ENCODE measurements at regions not wholly inside any gene's neighbourhood (a gene's known extent, or its start where the extent isn't known, plus 50 kb on each side); places are given as distances from the start of the nearest gene placed in this dataset.

GRCh38 chr13:69567514-69567913 lies 540.1 kb upstream of the ATXN8OS start:
- DNase-seq, result no peak

GRCh38 chr13:69566104-69566716 lies 541.4 kb upstream of the ATXN8OS start:
- no peak for DNase-seq

GRCh38 chr13:69565334-69565733 lies 542.3 kb upstream of the ATXN8OS start:
- DNase-seq, result peak; percentile 56

DNA sequence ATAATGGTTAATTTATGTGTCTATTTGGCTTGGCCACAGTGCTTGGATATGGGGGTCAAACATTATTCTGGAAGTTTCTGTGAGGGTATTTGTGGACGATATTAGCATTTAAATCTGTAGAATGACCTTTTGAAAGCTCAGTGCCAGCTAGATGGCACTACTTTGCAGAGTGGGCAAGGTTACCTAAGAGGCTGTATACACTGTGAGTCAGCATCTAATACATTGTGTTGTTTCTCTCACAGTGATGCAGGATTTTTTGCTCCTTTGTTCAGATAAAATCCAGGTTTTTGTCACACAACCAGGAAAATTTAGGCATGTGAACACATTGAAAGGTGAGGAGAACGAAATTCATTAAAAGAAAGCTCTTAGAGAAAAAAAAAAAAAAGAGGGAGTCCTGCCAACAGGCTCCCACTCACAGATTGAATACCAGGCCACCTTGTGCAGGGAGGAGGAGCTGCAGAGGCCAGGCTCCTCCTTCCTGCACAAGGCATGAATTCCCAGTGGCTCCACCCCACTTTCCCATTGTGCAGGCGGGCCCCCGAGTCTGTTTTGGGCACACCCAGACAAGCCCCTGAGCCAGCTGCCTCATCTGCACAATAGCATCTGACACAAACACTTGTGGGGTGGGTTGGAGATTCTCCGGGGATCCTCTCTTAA lies 551.0 kb upstream of the ATXN8OS start:
- DNase-seq, result no peak

DNA sequence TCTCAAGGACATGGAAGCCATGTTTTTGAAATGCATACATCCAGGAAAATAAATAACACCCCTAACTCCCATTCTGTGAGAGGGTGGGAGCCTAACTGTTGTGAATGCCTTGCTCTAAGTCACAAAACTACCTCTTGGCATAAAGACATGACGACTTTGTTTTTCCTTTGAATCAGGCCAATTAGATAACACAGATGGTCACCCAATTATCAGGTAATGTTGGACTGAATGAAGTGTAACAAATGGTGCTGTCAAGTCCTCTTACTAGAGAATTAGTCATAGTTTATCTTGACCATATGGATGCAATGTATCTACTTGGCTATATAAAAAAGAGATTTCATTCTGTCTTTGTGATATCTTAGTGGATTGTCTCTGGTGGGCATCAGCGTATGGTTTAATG lies 553.6 kb upstream of the ATXN8OS start:
- DNase-seq, result peak; percentile 3

- DNase-seq, result no peak
Observed at GRCh38 chr13:69551193-69551592, 556.4 kb upstream of the ATXN8OS start.

GRCh38 chr13:69547780-69548179 lies 559.8 kb upstream of the ATXN8OS start:
- DNase-seq, result no peak

DNA sequence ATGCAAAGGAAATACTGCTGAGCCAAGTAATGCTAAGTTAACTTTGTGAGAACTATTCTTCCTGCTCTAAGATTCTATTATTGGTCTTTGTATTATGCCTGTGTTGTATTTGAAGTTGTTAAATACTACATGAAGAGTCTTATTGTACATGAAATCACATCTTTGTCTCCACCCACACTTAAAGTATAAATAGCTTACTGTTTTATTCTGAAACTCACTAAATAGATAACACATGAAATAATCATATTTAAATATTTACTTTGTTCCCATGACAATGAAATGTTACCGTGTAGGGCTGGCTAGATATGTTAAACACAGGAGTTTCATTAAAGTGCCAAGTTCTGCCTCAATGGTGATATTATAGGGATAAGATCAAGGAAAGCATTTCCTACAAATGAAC lies 562.1 kb upstream of the ATXN8OS start:
- DNase-seq, result no peak

GRCh38 chr13:69524459-69525150 lies 583.0 kb upstream of the ATXN8OS start:
- DNase-seq, result peak; percentile 56

DNA sequence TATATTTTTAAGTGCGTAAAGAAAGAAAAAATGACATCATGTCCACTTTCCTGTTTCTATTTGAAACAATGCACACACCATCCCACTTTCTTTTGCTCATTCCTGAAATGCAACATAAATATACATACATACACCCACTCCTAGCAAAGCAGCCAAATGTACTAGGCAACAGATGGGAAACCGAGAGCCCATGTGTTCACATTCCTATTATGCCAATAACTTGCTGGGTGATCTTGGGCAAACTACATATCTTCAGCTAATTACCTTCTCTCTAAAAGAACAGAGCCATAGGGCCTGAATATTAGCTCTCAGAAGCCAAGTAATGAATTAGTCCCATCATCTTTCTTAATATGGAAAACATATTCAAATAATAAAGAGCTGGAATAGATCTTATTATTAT lies 610.6 kb upstream of the ATXN8OS start:
- DNase-seq, result no peak

GRCh38 chr13:69495096-69495495 lies 612.5 kb upstream of the ATXN8OS start:
- no peak for DNase-seq

GRCh38 chr13:69487576-69487975 lies 620.0 kb upstream of the ATXN8OS start:
- DNase-seq, result no peak

- DNase-seq, result no peak
Observed at GRCh38 chr13:69485991-69486592, 621.5 kb upstream of the ATXN8OS start.

- no peak for DNase-seq
Observed at GRCh38 chr13:69477451-69477850, 630.2 kb upstream of the ATXN8OS start.

DNA sequence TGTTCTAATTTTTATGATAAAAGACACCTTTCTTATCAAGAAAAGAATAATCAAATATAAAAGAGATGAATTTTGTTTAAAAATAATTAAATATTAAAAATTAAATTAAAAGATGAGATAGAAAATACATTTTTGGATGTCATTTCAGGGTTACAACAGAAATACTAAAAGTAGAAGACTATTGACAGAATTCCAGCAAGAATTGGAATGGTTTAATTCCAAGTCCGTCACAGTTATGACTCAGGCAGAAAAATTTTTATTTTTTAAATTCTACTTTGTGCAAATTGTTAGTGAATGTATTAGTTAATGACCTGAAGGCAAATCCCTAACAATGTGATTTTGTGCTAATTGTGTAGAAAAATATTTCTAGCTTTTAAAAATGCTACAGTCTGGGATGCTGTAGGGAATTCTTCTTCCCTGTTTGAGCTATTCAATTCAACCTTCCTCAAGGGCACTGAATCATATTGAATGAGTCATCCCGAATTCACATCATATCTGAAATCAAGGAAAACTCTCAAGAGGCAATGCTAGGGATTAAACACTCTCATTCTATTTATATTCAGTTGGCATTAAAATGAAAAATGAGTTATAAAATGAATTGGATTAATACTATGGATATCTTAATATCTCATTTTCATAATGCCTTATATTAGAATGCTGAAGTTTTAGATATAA lies 633.5 kb upstream of the ATXN8OS start:
- DNase-seq, result no peak

DNA sequence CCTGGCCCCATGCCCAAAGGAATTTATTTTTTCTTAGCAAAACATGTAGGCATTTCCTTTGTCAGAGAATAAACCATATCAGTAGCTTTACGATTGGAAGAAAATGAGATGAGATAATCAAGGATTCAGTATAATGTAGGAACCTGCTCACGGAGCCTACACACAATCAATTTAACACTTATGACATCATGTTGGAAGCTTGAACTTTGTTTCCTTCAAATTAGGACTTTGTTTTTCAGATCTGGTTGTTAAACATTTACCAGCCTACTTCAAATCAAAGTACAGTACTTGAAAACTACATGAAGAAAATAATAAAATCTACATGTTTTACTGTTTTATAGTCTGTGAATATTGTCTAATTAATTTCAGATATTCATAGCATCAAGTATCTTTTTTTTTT lies 639.0 kb upstream of the ATXN8OS start:
- DNase-seq, result no peak

GRCh38 chr13:69461397-69461796 lies 646.2 kb upstream of the ATXN8OS start:
- no peak for DNase-seq

DNA sequence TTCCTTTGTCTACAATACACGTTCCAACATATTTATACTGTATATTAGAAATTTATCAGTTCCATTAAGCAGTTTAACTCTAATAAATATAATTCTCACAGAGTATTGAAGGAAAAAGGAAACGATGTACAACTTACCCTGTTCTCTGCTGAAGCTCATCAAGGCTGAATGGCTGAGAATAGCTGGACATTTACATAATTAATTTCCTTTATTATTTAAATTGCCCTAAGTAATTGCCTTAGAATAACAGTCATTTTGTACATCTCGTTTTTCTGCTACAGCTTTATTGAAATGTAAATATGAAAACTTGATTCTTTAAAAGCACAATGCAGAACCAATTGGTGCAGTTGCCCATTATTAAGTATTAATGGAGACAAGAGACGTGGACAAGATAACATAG lies 648.3 kb upstream of the ATXN8OS start:
- DNase-seq, result no peak

GRCh38 chr13:69458013-69458412 lies 649.6 kb upstream of the ATXN8OS start:
- no peak for DNase-seq

DNA sequence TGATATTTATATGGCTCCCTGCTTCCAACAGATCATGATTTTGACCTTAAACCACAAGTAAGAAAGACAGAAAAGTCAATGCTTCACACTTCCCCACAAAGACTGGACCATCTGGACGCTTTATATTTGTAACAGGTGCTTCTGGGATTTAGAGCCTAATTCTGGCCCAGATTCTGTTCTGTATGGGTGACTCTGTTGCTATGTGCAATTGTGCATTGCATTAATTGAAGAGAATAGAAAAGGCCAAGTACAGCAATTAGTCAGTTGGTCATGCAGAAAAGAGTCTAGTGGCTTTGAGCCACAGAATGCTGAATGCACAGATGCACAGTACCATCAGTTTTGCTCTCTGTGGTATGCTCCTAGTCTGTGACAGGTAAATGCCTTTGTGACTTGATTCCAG lies 657.4 kb upstream of the ATXN8OS start:
- no peak for DNase-seq

DNA sequence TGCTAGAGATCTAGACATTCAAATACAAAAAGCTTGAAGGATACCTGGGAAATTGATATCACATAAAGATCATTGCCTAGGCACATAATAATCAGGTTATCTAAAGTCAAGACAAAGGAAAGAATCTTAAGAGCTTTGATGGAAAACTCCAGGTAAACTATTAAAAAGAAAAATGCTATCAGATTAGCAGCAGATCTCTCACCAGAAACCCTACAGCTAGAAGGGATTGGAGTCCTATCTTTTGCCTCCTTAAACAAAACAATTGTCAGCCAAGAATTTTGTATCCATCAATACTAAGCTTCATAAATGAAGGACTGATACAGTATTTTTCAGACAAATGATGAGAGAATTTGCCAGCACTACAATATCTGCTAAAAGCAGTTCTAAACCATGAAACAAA lies 682.4 kb upstream of the ATXN8OS start:
- peak; percentile 3 for DNase-seq

- DNase-seq, result no peak
Observed at GRCh38 chr13:69423844-69424243, 683.8 kb upstream of the ATXN8OS start.

DNA sequence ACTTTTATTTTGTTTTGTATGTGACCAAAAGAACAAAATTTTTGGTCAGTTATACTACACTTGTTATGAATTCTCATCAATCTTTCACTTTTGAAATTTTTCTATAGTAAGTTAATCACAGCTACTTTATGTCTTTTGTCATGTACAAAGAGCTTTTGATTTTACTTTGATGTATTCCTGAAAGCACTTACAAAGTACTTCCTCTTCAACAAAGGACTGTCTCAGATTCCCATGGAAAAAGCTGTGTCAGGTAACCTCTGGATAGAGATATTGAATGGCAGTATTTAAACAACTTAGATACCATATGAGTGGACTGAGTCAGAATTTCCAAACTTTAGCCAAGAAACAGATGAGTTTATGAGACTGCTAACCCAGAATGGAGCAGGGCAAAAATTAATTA lies 689.3 kb upstream of the ATXN8OS start:
- peak; percentile 5 for DNase-seq

Measured in OCI-M1 (cell line).